H7 (cell line): ENCODE measurements at regions not wholly inside any gene's neighbourhood (a gene's known extent, or its start where the extent isn't known, plus 50 kb on each side); places are given as distances from the start of the nearest gene placed in this dataset.
A peak's percentile ranks its signal among the peaks of the same experiment; 100 is the strongest.

Source experiments
- DNase-seq: peaks from one replicate; pipeline ENCODE4 v3.0.0; 2012
- H3K27me3 ChIP-seq: 2 replicates; pipeline ENCODE4 v1.6.0; 2011; ENCODE audit warnings: mild to moderate bottlenecking, low read length; ENCODE audit not compliant: control insufficient read depth, insufficient read depth
- H3K36me3 ChIP-seq: replicated peaks from 2 replicates; pipeline ENCODE4 v1.5.1; 2011; ENCODE audit warnings: low read length; ENCODE audit not compliant: control insufficient read depth, insufficient read depth
- H3K4me3 ChIP-seq: 2 replicates; pipeline ENCODE4 v1.5.1; 2011; ENCODE audit warnings: low read depth, mild to moderate bottlenecking, control low read depth, low read length, moderate library complexity; ENCODE audit not compliant: insufficient read depth

GRCh38 chr20:1774479-1774878, 116.9 kb upstream of the SIRPG start:
- no peak for DNase-seq

GRCh38 chr20:1773816-1774215, 116.2 kb upstream of the SIRPG start:
- Histone ChIP-seq H3K36me3 (no peaks in the 10 kb centered on the region), H3K4me3 (no peak overlapping the region), H3K27me3 (peaks cover 2% of the 10 kb centered on the region; the same call in 1 of the 2 replicates)
- DNase-seq = no peak

More at GRCh38 chr20:1774479-1774878, 116.9 kb upstream of the SIRPG start:
- H3K4me3 ChIP-seq = no peak overlapping the region
- H3K36me3 ChIP-seq = no peaks in the 10 kb centered on the region
- H3K27me3 ChIP-seq = peaks cover 2% of the 10 kb centered on the region; the same call in 1 of the 2 replicates

GRCh38 chr20:1769491-1769890, 111.9 kb upstream of the SIRPG start:
- DNase-seq = no peak
- Histone ChIP-seq H3K27me3 (no peaks in the 10 kb centered on the region), H3K36me3 (no peaks in the 10 kb centered on the region), H3K4me3 (no peak overlapping the region)

- no peak overlapping the region for H3K4me3 ChIP-seq
- no peaks in the 10 kb centered on the region for H3K27me3 ChIP-seq
- DNase-seq = no peak
- no peaks in the 10 kb centered on the region for H3K36me3 ChIP-seq
Observed at GRCh38 chr20:1766731-1767130, 109.2 kb upstream of the SIRPG start.

GRCh38 chr20:1764136-1765033, 106.8 kb upstream of the SIRPG start:
- no peaks in the 10 kb centered on the region for H3K36me3 ChIP-seq
- no peak overlapping the region for H3K4me3 ChIP-seq
- DNase-seq = peak; percentile 37
- H3K27me3 ChIP-seq = no peaks in the 10 kb centered on the region

GRCh38 chr20:1761598-1761997, 104.0 kb upstream of the SIRPG start:
- H3K36me3 ChIP-seq = no peaks in the 10 kb centered on the region
- no peak overlapping the region for H3K4me3 ChIP-seq
- DNase-seq = no peak
- no peaks in the 10 kb centered on the region for H3K27me3 ChIP-seq

- Histone ChIP-seq H3K36me3 (no peaks in the 10 kb centered on the region), H3K4me3 (no peak overlapping the region), H3K27me3 (no peaks in the 10 kb centered on the region)
- no peak for DNase-seq
Observed at GRCh38 chr20:1761116-1761515, 103.5 kb upstream of the SIRPG start.

- Histone ChIP-seq H3K36me3 (no peaks in the 10 kb centered on the region), H3K4me3 (no peak overlapping the region), H3K27me3 (no peaks in the 10 kb centered on the region)
- no peak for DNase-seq
Observed at GRCh38 chr20:1758765-1759164, 101.2 kb upstream of the SIRPG start.

GRCh38 chr20:1757606-1758512, 100.3 kb upstream of the SIRPG start:
- no peaks in the 10 kb centered on the region for H3K27me3 ChIP-seq
- no peak for DNase-seq
- H3K36me3 ChIP-seq = no peaks in the 10 kb centered on the region
- H3K4me3 ChIP-seq = no peak overlapping the region

GRCh38 chr20:1757072-1757471, 99.5 kb upstream of the SIRPG start:
- H3K4me3 ChIP-seq = no peak overlapping the region
- no peak for DNase-seq
- no peaks in the 10 kb centered on the region for H3K27me3 ChIP-seq
- H3K36me3 ChIP-seq = no peaks in the 10 kb centered on the region

GRCh38 chr20:1754749-1755148, 97.2 kb upstream of the SIRPG start:
- Histone ChIP-seq H3K36me3 (no peaks in the 10 kb centered on the region), H3K27me3 (no peaks in the 10 kb centered on the region), H3K4me3 (no peak overlapping the region)
- DNase-seq = no peak

- no peak overlapping the region for H3K4me3 ChIP-seq
- DNase-seq = no peak
Observed at GRCh38 chr20:1754306-1754705, 96.7 kb upstream of the SIRPG start.

GRCh38 chr20:1752045-1752444, 94.5 kb upstream of the SIRPG start:
- Histone ChIP-seq H3K27me3 (no peaks in the 10 kb centered on the region), H3K4me3 (no peak overlapping the region), H3K36me3 (no peaks in the 10 kb centered on the region)
- DNase-seq = no peak

More at GRCh38 chr20:1754306-1754705, 96.7 kb upstream of the SIRPG start:
- Histone ChIP-seq H3K27me3 (no peaks in the 10 kb centered on the region), H3K36me3 (no peaks in the 10 kb centered on the region)

GRCh38 chr20:1748777-1749176, 91.2 kb upstream of the SIRPG start:
- DNase-seq = no peak
- Histone ChIP-seq H3K36me3 (no peaks in the 10 kb centered on the region), H3K4me3 (no peak overlapping the region), H3K27me3 (no peaks in the 10 kb centered on the region)
